Tibial nerve (tissue), 3 donors: ENCODE measurements at regions not wholly inside any gene's neighbourhood (a gene's known extent, or its start where the extent isn't known, plus 50 kb on each side); places are given as distances from the start of the nearest gene placed in this dataset.

Experiments used
- POLR2A ChIP-seq, 2 donors: fragments of 450-650 bp; IDR thresholded peaks; one replicate each; pipeline ENCODE4 v1.6.1; 2017; ENCODE audit warnings: antibody characterized with exemption in 2 of 2, mild to moderate bottlenecking in 2 of 2, moderate library complexity in 2 of 2
- TF ChIP-seq, protein P1 (sequence below), 5 experiments: fragments of 200-600 bp in 3 of 5; fragments of 450-650 bp in 2 of 5; sonication (generic) in 3 of 5; IDR thresholded peaks; one replicate each; pipeline ENCODE4 v1.5.1; 2016 to 2019; ENCODE audit warnings: antibody characterized with exemption in 5 of 5, mild to moderate bottlenecking in 3 of 5, moderate library complexity in 2 of 5

DNA sequence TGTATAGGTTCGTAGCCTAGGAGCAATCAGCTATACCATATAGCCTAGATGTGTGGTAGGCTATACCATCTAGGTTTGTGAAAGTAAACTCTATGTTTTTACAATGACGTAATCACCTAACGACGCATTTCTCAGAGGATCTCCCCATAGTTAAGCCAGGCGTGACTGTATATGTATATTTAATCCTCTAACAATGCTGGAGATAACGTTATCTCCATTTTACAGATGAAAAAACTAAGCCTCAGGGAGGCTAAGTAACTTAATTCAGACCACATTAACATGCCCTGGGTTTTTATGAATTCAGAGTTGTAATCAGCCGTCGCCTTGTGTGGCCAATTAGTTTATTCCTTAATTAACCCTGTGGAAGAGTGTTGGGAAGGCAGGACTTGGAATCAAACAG is 107.7 kb upstream of the PLXNA2 start:
- TF ChIP-seq, protein P1, sequence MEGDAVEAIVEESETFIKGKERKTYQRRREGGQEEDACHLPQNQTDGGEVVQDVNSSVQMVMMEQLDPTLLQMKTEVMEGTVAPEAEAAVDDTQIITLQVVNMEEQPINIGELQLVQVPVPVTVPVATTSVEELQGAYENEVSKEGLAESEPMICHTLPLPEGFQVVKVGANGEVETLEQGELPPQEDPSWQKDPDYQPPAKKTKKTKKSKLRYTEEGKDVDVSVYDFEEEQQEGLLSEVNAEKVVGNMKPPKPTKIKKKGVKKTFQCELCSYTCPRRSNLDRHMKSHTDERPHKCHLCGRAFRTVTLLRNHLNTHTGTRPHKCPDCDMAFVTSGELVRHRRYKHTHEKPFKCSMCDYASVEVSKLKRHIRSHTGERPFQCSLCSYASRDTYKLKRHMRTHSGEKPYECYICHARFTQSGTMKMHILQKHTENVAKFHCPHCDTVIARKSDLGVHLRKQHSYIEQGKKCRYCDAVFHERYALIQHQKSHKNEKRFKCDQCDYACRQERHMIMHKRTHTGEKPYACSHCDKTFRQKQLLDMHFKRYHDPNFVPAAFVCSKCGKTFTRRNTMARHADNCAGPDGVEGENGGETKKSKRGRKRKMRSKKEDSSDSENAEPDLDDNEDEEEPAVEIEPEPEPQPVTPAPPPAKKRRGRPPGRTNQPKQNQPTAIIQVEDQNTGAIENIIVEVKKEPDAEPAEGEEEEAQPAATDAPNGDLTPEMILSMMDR (IDR thresholded peaks at IDR 0.05) = no peak
- TF ChIP-seq POLR2A (IDR thresholded peaks at IDR 0.05) = no peak
